ENCODE measurements at regions not wholly inside any gene's neighbourhood (a gene's known extent, or its start where the extent isn't known, plus 50 kb on each side); places are given as distances from the start of the nearest gene placed in this dataset.

- TF ChIP-seq ZNF747 (tag by site-specific recombination; IDR thresholded peaks at IDR 0.05) (no peak), CTCF (tag by site-specific recombination; IDR thresholded peaks at IDR 0.05) (no peak), ZNF362 (tag by site-specific recombination; IDR thresholded peaks at IDR 0.05) (no peak), YY1 (tag by site-specific recombination; IDR thresholded peaks at IDR 0.05) (no peak), ZNF48 (tag by site-specific recombination; IDR thresholded peaks at IDR 0.05) (no peak), ZNF398 (tag by site-specific recombination; IDR thresholded peaks at IDR 0.05) (no peak), ZNF600 (tag by site-specific recombination; IDR thresholded peaks at IDR 0.05) (no peak)
Measured at GRCh38 chr6:78810698-78811097, 56.7 kb upstream of the IRAK1BP1 start.

Data from HEK293 (cell line).